Cardiac septum (tissue), 1 donor: ENCODE measurements at regions not wholly inside any gene's neighbourhood (a gene's known extent, or its start where the extent isn't known, plus 50 kb on each side); places are given as distances from the start of the nearest gene placed in this dataset.

Source experiments
- DNase-seq: peaks from one replicate; pipeline ENCODE4 v3.0.0-alpha.2; 2020; ENCODE audit warnings: low spot score
- intact Hi-C: fragments of 100-400 bp; cut with DNase I; formaldehyde crosslinking; loops from one replicate; pipeline ENCODE4 v1.14.0; 2022
- donor health status: DM: no; HTN: no; CAD: no.

GRCh38 chr6:80553071-80553740, 446.7 kb downstream of the BCKDHB start:
- DNase-seq, result no peak
- intact Hi-C loops, result no loop called here

- DNase-seq, result no peak
- intact Hi-C loops, result no loop called here
Measured at GRCh38 chr6:80550748-80551147, 444.3 kb downstream of the BCKDHB start.

GRCh38 chr6:80550281-80550680, 443.8 kb downstream of the BCKDHB start:
- DNase-seq, result no peak
- intact Hi-C loops, result no loop called here

GRCh38 chr6:80548532-80548931, 442.1 kb downstream of the BCKDHB start:
- intact Hi-C loops, result no loop called here
- no peak for DNase-seq

- intact Hi-C loops, result no loop called here
- DNase-seq, result no peak
Measured at GRCh38 chr6:80547827-80548226, 441.4 kb downstream of the BCKDHB start.

- intact Hi-C loops, result no loop called here
- DNase-seq, result no peak
Measured at GRCh38 chr6:80544976-80545722, 438.7 kb downstream of the BCKDHB start.

- intact Hi-C loops, result no loop called here
- no peak for DNase-seq
Measured at GRCh38 chr6:80544555-80544954, 438.1 kb downstream of the BCKDHB start.

GRCh38 chr6:80543598-80544222, 437.2 kb downstream of the BCKDHB start:
- DNase-seq, result no peak
- intact Hi-C loops, result no loop called here

- no peak for DNase-seq
- intact Hi-C loops, result no loop called here
Measured at GRCh38 chr6:80543151-80543550, 436.7 kb downstream of the BCKDHB start.

GRCh38 chr6:80541886-80542285, 435.4 kb downstream of the BCKDHB start:
- DNase-seq, result no peak
- intact Hi-C loops, result no loop called here

GRCh38 chr6:80541181-80541580, 434.7 kb downstream of the BCKDHB start:
- intact Hi-C loops, result no loop called here
- no peak for DNase-seq

- DNase-seq, result no peak
- intact Hi-C loops, result no loop called here
Measured at GRCh38 chr6:80540700-80541099, 434.2 kb downstream of the BCKDHB start.

GRCh38 chr6:80537118-80537972, 430.9 kb downstream of the BCKDHB start:
- DNase-seq, result no peak
- intact Hi-C loops, result no loop called here

- DNase-seq, result no peak
- intact Hi-C loops, result no loop called here
Measured at GRCh38 chr6:80535914-80536565, 429.6 kb downstream of the BCKDHB start.

GRCh38 chr6:80531681-80532619, 425.5 kb downstream of the BCKDHB start:
- intact Hi-C loops, result no loop called here

GRCh38 chr6:80530103-80530502, 423.6 kb downstream of the BCKDHB start:
- intact Hi-C loops, result no loop called here
- no peak for DNase-seq

More at GRCh38 chr6:80531681-80532619, 425.5 kb downstream of the BCKDHB start:
- no peak for DNase-seq

GRCh38 chr6:80528115-80528514, 421.6 kb downstream of the BCKDHB start:
- no peak for DNase-seq
- intact Hi-C loops, result no loop called here

GRCh38 chr6:80527552-80528052, 421.1 kb downstream of the BCKDHB start:
- intact Hi-C loops, result no loop called here

More at GRCh38 chr6:80527552-80528052, 421.1 kb downstream of the BCKDHB start:
- DNase-seq, result no peak
